ENCODE measurements at regions not wholly inside any gene's neighbourhood (a gene's known extent, or its start where the extent isn't known, plus 50 kb on each side); places are given as distances from the start of the nearest gene placed in this dataset.

GRCh38 chr18:47438001-47438400 is 186.5 kb upstream of the SKOR2 start:
- TF ChIP-seq CTCF (conservative IDR thresholded peaks at IDR 0.05), result no peak
- TF ChIP-seq ZFX (IDR thresholded peaks at IDR 0.05), result no peak
